HG02981 (cell line): ENCODE measurements at regions not wholly inside any gene's neighbourhood (a gene's known extent, or its start where the extent isn't known, plus 50 kb on each side); places are given as distances from the start of the nearest gene placed in this dataset.

ENCODE experiments used
- ATAC-seq: cut with Tn5 transposase; IDR thresholded peaks from one replicate; pipeline ENCODE4 v1.9.1; 2021; ENCODE audit warnings: mild to moderate bottlenecking, moderate library complexity; ENCODE audit not compliant: unreplicated experiment

DNA sequence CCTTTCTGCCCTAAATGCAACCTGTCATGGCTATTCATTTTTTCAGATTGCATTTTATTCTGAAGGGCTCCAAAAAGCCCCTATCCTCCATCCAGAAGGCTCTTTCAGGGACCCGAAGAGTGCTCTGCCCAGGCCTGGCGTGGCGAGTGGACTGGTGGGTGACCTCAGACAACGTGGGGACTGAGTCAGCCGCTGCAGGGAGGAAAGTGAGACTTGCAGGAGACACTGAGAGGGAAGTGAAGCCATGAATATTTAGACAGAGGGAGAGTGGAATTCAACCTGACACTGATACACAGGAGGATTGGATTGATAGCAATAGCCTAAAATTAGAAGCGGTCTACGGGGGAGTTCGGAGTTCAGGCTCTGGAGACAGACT is 63.6 kb upstream of the SIX2 start:
- no peak for ATAC-seq

DNA sequence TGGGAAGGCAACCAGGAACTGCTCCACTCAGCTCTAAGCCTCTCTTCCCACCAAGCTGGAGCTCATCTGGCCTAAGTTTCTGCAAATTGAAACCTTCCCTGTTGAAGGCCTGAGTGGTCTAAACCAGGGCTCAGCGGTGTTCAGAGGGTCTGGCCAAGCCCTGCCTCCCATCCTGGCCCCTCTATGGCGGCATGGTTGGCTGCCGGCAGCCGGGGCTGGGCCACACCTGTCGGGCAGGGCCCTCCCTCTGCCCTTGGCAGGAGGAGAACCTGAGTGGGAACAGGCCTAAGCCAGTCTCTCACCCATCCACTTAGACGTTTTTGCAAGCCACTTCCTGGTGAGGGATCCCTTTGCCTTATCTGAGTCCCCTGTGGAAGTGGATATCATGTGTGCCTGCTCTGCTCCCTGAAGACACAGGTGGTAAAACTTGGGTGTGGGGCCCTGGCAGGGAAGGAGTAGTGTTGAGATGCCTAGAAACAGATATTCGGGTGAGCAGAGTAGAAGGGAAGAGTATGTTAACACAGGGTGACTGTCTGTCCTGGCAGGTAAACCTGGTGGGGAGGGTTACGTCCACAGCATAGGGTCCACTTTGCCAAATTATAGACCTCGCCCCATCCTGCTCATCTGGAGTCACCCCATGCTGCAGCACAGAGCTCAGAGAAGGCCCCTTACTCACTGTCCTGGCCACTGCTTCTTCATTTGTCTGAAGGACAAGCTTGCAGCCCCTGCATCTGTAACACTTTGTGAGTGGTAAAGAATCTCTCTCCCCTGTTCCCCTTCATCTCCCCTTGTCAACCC is 63.0 kb upstream of the SIX2 start:
- ATAC-seq, result no peak

DNA sequence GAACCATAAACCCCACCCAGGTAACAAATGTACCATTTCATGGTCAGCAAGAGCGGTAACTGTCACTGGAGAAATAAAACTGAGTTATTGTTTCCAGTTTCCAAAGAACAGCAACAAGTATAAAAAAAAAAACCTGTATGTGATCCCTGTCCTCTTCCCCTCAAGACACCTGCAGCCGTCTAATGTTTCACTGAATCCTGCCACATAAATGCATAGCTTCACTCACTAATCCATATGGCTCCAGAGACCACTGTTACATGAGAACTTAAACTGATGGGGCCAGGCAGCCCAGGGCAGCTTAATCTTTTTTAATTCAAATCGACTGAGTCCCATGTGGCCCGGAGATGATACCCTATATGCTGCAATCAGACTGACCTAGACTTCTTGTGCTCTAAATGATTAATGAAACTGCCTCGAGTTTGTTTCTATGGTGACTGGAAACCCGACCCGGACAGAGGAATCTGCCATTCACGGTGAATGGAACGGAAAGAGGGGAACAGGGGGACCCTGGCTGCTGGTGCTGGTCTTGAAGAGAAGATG is 60.9 kb upstream of the SIX2 start:
- no peak for ATAC-seq

DNA sequence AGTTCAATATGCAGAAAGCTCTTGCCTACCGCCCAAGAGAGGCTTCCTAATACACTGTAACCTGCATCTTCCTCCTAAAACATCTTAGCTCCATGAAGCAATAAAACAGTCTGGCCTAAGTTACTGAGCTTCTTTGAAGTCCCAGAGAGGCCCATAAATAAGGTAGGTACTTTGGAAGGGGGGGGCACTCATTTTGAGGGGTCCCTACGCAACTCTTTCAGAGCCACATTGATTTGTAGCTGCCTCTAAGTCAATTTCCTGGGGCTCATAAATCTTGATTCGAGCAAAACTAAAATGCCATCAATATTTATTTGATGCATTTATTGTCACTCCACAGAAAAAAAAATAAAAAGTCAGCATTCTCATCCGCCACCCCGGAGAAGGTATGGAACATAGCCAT is 60.4 kb upstream of the SIX2 start:
- ATAC-seq, result no peak

DNA sequence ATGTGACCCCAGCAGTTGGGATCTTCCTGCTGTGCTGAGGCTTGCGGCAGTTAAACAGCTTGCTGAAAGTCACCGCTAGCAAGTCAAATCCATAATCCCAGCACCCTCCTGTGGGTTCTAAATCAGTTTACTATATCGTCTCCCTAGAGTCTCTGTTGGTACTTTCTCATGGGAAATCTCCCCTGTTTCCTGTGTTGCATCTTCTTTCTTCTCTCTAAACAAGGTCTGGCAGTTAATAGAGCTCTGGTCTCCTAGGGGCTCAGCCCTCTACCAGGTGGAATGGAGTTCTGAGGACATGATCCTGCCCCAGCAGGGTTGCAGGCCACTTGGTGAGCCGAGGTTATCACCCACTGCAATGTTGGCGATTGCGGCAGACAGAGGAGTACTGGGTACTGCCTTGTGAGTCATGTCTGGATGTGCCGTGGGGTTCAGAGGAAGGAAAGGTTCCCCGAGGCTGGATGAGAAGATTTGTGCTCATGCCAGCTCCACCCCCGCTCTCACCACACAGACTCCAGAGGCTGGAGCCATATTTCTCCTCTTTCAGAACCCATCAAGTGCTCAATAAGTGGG is 59.4 kb upstream of the SIX2 start:
- no peak for ATAC-seq

DNA sequence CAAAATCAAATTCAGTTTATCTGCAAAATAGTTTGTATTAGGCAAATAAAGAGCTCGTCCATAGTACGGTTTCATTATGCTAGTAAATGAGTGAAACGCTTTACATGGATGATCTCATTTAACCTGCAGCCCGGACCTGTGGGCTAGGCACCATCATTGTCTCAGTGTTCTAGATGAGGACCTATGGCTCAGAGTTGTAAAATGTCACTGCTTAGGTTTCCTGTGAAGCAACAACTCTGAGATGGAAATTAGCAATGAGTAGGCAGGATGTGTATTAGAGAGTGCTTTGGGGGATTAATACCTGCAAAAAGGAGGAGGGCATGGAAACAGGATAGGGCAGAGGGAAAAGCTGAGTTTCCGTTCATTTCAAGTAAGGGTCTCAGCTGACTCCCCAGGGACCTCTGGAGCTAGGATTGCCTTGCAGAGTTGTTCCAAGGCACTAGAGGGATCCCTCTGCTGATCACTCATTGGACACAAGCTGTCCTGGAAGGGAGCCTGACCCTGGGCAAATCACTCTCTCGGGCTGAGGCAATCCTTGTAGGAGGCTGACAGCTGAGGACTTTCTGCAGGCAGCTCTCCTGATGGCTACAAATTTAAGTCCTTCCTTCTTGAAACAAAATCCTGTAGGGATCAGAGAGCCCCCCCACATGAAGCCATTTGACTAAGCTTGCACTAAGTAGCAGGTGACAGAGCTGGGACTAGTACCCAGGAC is 58.8 kb upstream of the SIX2 start:
- no peak for ATAC-seq
